ENCODE measurements at regions not wholly inside any gene's neighbourhood (a gene's known extent, or its start where the extent isn't known, plus 50 kb on each side); places are given as distances from the start of the nearest gene placed in this dataset.
"Not testable (repeated sequence)": the region's sequence is repeated elsewhere in the genome, so short reads cannot be mapped to it uniquely, and the experiment has no call there.

DNA sequence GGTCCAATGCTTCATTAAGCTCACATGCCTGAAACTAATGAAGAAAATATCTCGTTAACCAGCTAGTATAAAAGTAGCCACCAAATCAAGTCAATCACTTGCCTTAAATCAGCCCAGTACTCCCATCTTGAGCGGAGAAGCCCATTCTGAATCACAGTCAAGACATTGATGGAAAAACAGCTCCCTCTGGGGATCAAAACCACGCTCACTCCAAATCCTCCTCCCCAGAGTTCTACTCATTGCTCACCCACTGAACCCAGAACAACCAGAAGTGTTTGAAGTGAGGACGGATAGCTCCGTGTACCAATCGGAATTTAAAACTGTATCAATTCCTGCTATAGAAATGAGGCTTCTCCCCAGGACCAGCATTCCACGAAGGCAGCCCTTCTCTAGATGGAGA is 163.3 kb downstream of the UNC93B1 start:
- H3K4me1 Mint-ChIP-seq, H3K4me3 Mint-ChIP-seq, H3K27ac Mint-ChIP-seq: not testable (repeated sequence)

DNA sequence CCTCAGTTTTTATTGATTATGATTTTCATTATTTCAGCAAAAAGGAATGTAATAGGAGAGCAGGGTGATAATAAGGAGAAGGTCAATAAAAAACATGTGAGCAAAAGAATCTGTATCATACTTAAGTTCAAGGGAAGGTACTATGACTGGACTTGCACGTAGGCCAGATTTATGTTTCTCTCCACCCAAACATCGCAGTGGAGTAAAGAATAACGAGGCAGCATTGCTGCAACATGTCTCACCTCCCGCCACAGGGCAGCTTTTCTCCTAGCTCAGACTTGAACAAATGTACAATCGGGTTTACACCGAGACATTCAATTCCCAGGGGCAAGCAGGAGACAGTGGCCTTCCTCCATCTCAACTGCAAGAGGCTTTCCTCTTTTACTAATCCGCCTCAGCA is 155.7 kb upstream of the ALDH3B2 start:
- H3K4me1 Mint-ChIP-seq, H3K36me3 Mint-ChIP-seq, H3K27ac Mint-ChIP-seq, H3K9me3 Mint-ChIP-seq, ATAC-seq, H3K4me3 Mint-ChIP-seq: not testable (repeated sequence)
- H3K27me3 Mint-ChIP-seq = peaks cover 68% of the 10 kb centered on the region

More for the DNA sequence above, 163.3 kb downstream of the UNC93B1 start:
- not testable (repeated sequence) for H3K9me3 Mint-ChIP-seq, H3K36me3 Mint-ChIP-seq, ATAC-seq
- peaks cover 14% of the 10 kb centered on the region for H3K27me3 Mint-ChIP-seq

DNA sequence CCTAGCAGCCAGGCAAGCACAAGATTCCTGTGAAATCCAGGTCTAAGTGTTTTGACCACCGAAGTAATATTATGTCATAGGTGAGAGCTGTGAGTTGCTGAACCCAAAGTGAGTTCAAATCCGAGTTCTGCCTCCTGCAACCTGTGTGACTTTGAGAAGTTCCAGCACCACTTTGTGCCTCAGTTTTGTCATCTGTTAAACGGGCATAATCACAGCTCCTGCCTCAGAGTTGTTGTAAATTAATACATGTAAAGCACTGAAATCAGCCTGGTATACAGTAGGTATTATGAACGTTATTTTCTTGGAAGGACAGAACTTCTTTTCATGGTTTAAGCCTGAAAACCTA is 152.5 kb upstream of the ALDH3B2 start:
- H3K27me3 Mint-ChIP-seq = peaks cover 61% of the 10 kb centered on the region
- not testable (repeated sequence) for ATAC-seq, H3K36me3 Mint-ChIP-seq

DNA sequence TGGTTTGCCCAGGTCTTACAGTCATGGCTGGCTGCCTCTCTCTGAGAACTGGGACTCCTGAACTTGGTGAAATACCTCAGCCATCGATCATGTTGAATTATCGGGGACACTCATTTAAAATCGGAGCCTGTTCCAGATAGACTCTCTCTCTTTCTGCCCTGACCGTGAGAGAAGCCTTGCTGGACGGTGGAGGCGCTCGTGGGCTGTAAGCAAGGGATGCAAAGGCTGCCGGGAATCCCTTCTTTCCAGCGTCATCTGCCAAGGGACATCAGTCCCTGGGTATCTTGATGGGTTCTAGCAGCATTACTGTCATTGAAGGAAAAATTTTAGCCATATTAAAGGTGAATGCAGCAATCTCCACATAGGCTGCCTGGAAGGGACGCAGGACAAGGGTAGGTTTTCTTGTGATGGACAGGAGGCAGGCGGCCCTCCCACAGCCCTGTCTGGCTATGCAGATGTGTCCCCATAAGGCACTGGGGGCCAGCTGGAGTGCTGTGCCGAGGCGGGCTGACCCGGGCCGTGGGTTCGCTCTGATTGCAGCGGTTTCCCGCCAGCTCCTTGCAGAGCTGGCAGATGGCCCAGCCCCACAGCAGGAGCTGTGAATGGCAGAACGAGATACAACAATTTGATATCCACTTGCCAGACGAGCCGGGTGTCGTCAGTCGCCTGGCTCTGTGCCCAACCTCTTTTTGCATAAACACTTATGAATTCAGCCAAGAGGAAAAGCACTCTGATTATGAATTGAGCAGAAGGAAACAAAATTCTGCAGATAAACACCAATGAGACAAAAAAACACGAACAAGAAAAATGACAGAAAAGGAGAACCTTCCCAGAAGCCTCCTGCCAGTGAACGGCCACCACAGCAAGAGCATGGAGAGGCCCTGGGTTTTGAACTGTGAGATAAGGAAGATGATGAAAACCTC is 151.9 kb upstream of the ALDH3B2 start:
- H3K36me3 Mint-ChIP-seq, H3K9me3 Mint-ChIP-seq, H3K27ac Mint-ChIP-seq, ATAC-seq, H3K4me1 Mint-ChIP-seq, H3K4me3 Mint-ChIP-seq: not testable (repeated sequence)
- H3K27me3 Mint-ChIP-seq = peaks cover 63% of the 10 kb centered on the region

More for the DNA sequence above, 152.5 kb upstream of the ALDH3B2 start:
- not testable (repeated sequence) for H3K27ac Mint-ChIP-seq, H3K4me3 Mint-ChIP-seq, H3K4me1 Mint-ChIP-seq, H3K9me3 Mint-ChIP-seq

DNA sequence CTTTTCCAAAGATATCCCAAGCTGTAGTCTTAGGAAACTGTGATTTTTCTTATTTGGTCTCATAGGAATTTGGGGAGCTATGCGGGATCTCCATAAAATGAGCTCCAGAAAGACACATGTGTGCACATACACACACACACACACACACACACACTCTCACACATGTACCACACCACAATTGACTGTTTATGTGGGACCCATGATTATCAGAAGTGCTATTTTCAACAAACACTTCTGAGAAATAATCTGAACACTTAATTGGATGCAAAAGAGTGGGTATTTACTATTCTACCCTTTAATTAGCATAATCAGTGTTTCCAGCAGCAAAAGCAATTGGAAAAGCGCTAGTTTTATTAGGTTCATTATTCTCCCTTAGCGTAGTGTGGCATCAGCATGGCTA is 150.4 kb upstream of the ALDH3B2 start:
- not testable (repeated sequence) for H3K4me1 Mint-ChIP-seq, H3K9me3 Mint-ChIP-seq, H3K36me3 Mint-ChIP-seq, ATAC-seq, H3K4me3 Mint-ChIP-seq, H3K27ac Mint-ChIP-seq
- peaks cover 66% of the 10 kb centered on the region for H3K27me3 Mint-ChIP-seq

DNA sequence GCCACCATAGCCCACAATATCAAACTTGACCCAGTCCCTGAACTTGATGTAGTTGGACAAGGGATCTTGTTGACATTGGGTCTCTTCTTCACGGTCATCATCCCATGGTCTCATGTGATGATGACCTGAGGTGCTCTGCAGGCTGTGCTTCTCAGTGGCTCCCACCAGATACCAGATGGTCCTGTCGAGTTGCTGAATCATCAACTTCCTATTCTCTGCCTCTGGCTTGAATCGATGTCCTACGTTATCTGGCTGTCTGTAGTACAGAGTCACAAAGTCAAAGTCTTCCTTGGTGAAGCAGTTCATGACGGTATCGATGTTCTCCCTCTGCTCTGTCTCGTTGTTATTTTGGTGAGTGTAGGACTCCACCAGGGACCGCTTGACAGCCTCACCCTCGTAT is 145.7 kb upstream of the ALDH3B2 start:
- ATAC-seq = no peak
- no peaks in the 10 kb centered on the region for H3K9me3 Mint-ChIP-seq
- H3K36me3 Mint-ChIP-seq = no peaks in the 10 kb centered on the region
- peaks cover 28% of the 10 kb centered on the region for H3K27me3 Mint-ChIP-seq
- no peaks in the 10 kb centered on the region for H3K4me1 Mint-ChIP-seq
- no peak overlapping the region for H3K27ac Mint-ChIP-seq
- H3K4me3 Mint-ChIP-seq = no peak overlapping the region

DNA sequence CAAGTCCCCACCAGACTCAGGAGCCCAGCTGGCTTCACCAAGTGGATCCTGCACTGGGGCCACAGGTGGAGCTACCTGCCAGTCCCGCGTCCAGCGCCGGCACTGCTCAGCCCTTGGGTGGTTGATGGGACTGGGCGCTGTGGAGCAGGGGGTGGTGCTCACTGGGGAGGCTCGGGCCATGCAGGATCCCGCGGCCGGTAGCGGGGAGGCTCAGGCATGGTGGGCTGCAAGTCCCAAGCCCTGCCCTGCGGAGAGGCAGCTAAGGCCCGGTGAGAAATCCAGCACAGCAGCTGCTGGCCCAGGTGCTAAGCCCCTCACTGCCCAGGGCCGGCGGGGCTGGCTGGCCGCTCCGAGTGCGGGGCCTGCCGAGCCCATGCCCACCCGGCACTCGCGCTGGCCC is 143.1 kb upstream of the ALDH3B2 start:
- H3K9me3 Mint-ChIP-seq, H3K4me3 Mint-ChIP-seq, H3K4me1 Mint-ChIP-seq, H3K27ac Mint-ChIP-seq, ATAC-seq, H3K36me3 Mint-ChIP-seq: not testable (repeated sequence)
- peaks cover 18% of the 10 kb centered on the region for H3K27me3 Mint-ChIP-seq

DNA sequence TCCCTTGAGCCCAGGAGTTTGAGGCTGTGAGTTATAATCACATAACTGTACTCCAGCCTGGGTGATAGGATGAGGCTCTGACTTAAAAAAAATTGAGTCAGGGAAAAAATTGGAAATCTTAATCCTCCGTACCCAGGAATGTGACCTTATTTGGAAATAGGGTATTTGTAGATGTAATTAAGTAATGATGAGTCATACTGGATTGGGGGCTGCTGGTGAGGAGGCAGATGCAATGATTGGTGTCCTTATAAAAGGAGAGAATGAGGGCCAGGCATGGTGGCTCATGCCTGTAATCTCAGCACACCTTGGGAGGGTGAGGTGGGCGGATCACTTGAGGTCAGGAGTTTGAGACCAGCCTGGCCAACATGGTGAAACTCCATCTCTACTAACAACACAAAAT is 134.9 kb upstream of the ALDH3B2 start:
- not testable (repeated sequence) for H3K36me3 Mint-ChIP-seq, H3K27me3 Mint-ChIP-seq, ATAC-seq, H3K9me3 Mint-ChIP-seq, H3K4me3 Mint-ChIP-seq, H3K27ac Mint-ChIP-seq
- peaks cover 10% of the 10 kb centered on the region for H3K4me1 Mint-ChIP-seq

DNA sequence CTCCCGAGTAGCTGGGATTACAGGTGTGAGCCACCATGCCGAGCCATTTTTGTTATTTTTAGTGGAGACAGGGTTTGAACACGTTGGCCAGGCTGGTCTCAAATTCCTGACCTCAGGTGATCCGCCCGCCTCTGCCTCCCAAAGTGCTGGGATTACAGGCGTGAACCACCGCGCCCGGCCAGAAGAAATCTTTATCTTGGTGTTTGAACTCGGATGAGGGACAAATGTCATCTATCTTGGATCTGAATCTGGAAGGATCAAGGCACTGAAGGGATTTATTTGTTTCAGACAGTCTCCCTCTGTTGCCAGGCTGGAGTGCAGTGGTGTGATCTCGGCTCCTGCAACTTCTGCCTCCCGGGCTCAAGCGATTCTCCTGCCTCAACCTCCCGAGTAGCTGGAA is 133.5 kb upstream of the ALDH3B2 start:
- not testable (repeated sequence) for H3K27ac Mint-ChIP-seq, ATAC-seq, H3K4me3 Mint-ChIP-seq, H3K27me3 Mint-ChIP-seq, H3K36me3 Mint-ChIP-seq, H3K9me3 Mint-ChIP-seq
- peaks cover 17% of the 10 kb centered on the region for H3K4me1 Mint-ChIP-seq

DNA sequence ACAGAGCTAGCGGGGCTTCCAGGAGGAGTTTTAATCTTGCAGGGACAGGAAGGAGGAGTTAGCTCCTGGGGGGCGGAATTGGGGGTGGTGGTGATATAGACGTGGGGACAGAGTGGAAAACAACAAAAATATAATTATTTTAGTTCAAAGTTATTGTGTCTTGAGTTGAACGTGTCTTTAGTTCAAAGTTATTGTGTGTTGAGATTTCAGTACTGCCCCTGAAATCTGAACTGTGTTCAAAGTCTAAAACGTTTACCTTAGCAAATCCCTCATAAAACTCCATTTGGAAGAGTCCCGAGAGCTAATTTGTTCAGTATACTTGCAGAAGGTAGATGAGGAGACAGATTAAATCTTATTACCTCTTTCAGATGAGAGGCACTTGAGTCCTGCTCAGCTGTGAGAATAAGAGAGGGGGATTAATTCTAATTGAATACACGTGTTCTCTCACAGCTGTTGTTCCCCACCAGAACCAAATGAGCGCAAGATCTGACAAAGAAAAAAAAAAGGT is 132.4 kb upstream of the ALDH3B2 start:
- Mint-ChIP-seq H3K4me1 (peaks cover 17% of the 10 kb centered on the region), H3K4me3 (peak overlapping the region; percentile 91)
- H3K27ac Mint-ChIP-seq, H3K36me3 Mint-ChIP-seq, H3K9me3 Mint-ChIP-seq, ATAC-seq, H3K27me3 Mint-ChIP-seq: not testable (repeated sequence)

DNA sequence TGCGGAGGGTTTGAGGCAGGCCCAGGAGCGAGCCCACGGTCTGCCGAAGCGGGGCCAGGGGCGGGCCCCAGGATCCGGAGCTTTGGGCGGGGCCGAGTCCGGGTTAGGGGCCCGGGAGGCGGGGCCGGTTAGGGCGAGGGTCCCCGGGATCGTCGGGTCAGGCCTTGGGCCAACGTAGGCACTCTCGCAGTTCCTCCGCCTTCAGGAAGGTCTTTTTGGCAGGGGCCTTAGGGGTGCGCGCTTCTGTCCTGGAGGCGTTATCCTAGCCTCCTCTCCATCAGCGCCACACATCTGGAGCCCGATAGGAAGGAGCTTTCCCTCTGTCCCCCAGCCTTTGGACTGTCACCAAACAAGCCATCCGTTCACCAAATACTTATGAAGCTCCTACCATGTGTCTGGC is 131.8 kb upstream of the ALDH3B2 start:
- H3K36me3 Mint-ChIP-seq, H3K27me3 Mint-ChIP-seq, ATAC-seq, H3K27ac Mint-ChIP-seq, H3K9me3 Mint-ChIP-seq: not testable (repeated sequence)
- H3K4me1 Mint-ChIP-seq = peaks cover 17% of the 10 kb centered on the region
- peak overlapping the region; percentile 91 for H3K4me3 Mint-ChIP-seq

DNA sequence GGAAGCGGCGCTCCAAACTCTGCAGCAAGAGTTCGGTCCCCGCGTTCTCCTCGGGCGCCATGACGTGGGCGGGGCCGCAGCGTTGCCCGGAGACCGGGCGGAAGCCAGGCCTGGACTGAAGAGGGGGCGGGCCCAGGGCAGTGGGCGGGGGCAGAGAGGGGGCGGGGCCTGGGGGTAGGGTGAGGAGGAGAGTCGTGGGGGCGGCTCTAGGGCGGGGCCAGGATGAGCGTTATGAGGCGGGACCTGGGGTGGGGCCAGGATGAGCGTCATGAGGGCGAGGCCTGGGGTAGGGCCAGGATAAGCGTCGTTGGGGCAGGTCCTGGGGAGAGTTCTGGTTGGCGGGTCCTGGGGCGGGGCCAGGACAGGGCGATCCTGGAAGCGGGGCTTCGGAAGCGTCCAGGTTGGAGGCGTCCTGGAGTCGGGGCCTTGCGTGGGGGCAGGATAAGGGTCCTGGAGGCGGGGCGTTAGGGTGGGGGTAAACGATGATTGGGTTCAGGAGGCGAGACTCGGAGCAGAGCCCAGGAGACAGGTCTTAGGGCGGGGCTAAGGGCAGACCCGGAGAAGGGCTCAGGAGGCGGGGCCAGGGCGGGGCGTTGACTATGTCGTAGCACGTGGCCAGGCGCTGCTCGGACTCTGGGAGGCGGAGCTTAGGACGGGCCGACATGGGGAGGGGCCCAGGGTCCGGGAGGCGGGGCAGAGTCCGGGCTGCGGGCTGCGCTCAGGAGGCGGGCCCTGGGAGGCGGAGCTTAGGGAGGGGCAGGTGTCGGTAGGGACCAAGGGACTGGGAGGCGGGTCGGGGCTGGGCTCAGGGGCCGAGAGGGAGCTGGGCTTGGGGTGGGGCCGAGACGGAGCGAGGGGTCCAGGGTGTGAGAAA is 131.1 kb upstream of the ALDH3B2 start:
- peak overlapping the region; percentile 91 for H3K4me3 Mint-ChIP-seq
- H3K4me1 Mint-ChIP-seq = peaks cover 17% of the 10 kb centered on the region
- not testable (repeated sequence) for H3K27me3 Mint-ChIP-seq, H3K36me3 Mint-ChIP-seq, H3K9me3 Mint-ChIP-seq
- peak overlapping the region; percentile 88 for H3K27ac Mint-ChIP-seq
- ATAC-seq = peak; percentile 100

DNA sequence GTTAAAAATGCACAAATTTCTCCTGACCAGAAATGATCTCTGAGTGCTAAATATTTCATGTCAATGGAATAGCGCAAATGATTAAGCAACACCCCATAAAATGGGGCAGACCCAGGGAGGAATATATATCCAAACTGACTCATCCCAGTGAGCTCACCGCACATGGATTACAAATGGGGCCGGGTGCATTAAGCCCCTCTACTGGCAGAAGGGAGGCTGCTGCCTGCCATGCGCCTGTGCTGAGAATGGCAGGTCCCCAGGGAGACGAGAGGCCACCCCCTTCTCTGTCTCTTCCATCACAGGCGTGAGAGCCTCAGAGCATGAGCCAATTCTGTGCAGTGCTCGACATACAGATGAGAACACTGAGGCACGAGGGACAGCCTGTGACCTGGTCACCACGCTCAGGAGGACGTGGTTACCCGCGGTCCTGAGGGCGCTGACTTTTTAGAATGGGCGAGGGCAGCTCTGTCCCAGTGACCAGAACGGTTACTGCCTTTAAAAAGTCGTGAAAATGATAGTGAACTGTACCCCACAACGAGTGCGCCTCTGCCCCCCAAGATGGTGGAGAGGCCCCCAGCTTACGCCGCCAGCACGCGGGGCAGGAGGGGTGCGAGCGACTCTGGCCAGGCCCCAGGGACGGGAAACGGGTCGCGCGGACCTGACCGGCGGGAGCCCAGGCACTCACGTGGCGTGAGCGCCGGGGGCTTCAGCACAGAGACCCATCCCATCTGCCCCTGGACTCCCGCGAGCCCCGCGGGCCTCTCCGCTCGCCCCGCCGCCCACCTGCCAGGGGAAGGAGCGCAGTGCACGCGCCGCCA is 130.2 kb upstream of the ALDH3B2 start:
- not testable (repeated sequence) for ATAC-seq, H3K27me3 Mint-ChIP-seq, H3K36me3 Mint-ChIP-seq, H3K9me3 Mint-ChIP-seq
- peaks cover 17% of the 10 kb centered on the region for H3K4me1 Mint-ChIP-seq
- peak overlapping the region; percentile 91 for H3K4me3 Mint-ChIP-seq
- H3K27ac Mint-ChIP-seq = peak overlapping the region; percentile 88

DNA sequence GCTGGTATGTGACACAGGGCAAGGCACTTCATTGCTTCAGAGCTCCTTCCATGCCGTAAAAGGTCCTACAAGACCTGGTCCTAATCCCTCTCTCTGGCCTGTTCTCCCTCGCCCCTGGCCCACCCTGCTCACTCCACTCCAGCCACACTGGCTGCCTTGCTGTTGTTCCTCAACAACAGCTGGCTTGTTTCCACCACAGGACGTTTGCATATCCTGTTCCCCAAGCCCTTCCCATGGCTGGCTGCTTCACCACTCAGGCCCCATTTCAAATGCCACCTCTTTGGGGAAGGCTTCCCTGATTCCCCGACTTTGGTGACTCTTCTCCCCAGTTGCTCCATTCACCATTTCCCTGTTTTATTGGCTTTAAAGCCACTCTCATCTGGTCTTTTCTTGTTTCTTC is 129.1 kb upstream of the ALDH3B2 start:
- ATAC-seq, H3K27me3 Mint-ChIP-seq, H3K9me3 Mint-ChIP-seq, H3K36me3 Mint-ChIP-seq, H3K27ac Mint-ChIP-seq, H3K4me3 Mint-ChIP-seq: not testable (repeated sequence)
- peaks cover 17% of the 10 kb centered on the region for H3K4me1 Mint-ChIP-seq

DNA sequence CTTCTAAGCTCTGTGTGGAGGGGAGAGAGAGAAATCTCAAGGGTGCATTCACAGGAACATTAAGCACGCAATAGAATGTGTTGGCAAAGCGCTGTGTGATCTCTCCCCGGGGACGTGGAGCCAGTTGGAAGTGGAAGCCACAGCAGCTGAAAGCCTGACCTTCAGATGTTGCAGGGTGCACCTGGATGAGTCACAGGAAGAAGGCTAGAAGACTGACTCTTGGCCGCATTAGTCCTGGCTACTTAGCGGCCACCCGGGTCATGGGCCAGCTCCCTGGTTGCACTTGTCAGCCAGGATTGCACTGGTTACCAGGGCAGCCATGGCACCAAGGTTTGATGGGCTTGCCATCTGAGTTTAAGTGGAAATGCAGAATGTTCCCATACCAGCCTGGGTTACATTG is 128.6 kb upstream of the ALDH3B2 start:
- not testable (repeated sequence) for ATAC-seq, H3K27ac Mint-ChIP-seq, H3K27me3 Mint-ChIP-seq, H3K36me3 Mint-ChIP-seq, H3K9me3 Mint-ChIP-seq, H3K4me3 Mint-ChIP-seq
- H3K4me1 Mint-ChIP-seq = peaks cover 17% of the 10 kb centered on the region

Data from stimulated activated memory B cell treated with anti-CD40 and anti-IgM and Interleukin-4, amounts not matched to agents 10 μg/mL and 1 μg/mL and 100 μg/mL, for 72 hours (primary cell).